Thoracic aorta (tissue), 2 donors: ENCODE measurements at regions not wholly inside any gene's neighbourhood (a gene's known extent, or its start where the extent isn't known, plus 50 kb on each side); places are given as distances from the start of the nearest gene placed in this dataset.

Experiments used
- ATAC-seq: fragments of 150-250 bp; one replicate; pipeline ENCODE4 v1.8.0; 2017; ENCODE audit warnings: low read depth; ENCODE audit not compliant: insufficient number of reproducible peaks, low FRiP score
- DNase-seq: peaks from one replicate; pipeline ENCODE4 v3.0.0-alpha.2; 2020; ENCODE audit warnings: low spot score
- H3K27ac ChIP-seq, 2 donors: fragments of 200-600 bp; sonication (generic); 1 replicate in 1 of 2; 2 replicates in 1 of 2; pipeline ENCODE4 v1.5.1; 2016; ENCODE audit warnings: mild to moderate bottlenecking in 2 of 2, moderate library complexity in 2 of 2
- H3K27me3 ChIP-seq: fragments of 200-600 bp; sonication (generic); replicated peaks from 2 replicates; pipeline ENCODE4 v1.6.0; 2016; ENCODE audit warnings: mild to moderate bottlenecking; ENCODE audit not compliant: insufficient read depth
- H3K36me3 ChIP-seq: fragments of 200-600 bp; sonication (generic); one replicate; pipeline ENCODE4 v1.5.1; 2016
- H3K4me1 ChIP-seq, 2 donors: fragments of 200-600 bp; sonication (generic); 1 replicate in 1 of 2; 2 replicates in 1 of 2; pipeline versions ENCODE4 v1.5.1 to v1.6.0; 2016; ENCODE audit warnings: low read depth in 2 of 2, mild to moderate bottlenecking in 1 of 2; ENCODE audit not compliant: control insufficient read depth in 1 of 2
- H3K4me3 ChIP-seq: fragments of 200-600 bp; sonication (generic); 2 replicates; pipeline ENCODE4 v1.5.1; 2016; ENCODE audit warnings: mild to moderate bottlenecking
- H3K9me3 ChIP-seq: fragments of 200-600 bp; sonication (generic); 2 replicates; pipeline ENCODE4 v1.5.1; 2016
- TF ChIP-seq, protein P1 (sequence below): fragments of 200-600 bp; sonication (generic); IDR thresholded peaks from one replicate; pipeline ENCODE4 v1.5.1; 2019; ENCODE audit warnings: antibody characterized with exemption

DNA sequence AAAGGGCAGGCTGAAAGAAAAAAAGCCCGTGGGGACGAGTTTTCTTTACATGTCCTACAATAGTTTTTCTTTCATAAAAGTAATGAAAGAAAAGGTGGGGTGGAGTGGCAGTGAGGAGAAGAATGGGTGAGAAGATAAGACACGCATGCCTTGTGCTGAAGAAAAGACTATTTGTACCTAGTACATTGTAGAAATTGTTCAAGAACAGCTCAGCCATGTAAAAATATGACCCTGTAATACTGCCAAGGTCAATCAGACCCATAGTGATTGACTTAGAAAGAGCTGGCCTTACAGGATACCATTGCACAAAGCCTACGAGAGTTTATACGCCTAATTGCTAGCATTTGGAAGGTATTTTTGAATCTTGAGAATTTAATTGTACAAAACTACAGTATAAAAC lies 126.0 kb upstream of the NRIP1 start:
- H3K27ac ChIP-seq: no peak overlapping the region
- DNase-seq: no peak
- TF ChIP-seq, protein P1, sequence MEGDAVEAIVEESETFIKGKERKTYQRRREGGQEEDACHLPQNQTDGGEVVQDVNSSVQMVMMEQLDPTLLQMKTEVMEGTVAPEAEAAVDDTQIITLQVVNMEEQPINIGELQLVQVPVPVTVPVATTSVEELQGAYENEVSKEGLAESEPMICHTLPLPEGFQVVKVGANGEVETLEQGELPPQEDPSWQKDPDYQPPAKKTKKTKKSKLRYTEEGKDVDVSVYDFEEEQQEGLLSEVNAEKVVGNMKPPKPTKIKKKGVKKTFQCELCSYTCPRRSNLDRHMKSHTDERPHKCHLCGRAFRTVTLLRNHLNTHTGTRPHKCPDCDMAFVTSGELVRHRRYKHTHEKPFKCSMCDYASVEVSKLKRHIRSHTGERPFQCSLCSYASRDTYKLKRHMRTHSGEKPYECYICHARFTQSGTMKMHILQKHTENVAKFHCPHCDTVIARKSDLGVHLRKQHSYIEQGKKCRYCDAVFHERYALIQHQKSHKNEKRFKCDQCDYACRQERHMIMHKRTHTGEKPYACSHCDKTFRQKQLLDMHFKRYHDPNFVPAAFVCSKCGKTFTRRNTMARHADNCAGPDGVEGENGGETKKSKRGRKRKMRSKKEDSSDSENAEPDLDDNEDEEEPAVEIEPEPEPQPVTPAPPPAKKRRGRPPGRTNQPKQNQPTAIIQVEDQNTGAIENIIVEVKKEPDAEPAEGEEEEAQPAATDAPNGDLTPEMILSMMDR: no peak

DNA sequence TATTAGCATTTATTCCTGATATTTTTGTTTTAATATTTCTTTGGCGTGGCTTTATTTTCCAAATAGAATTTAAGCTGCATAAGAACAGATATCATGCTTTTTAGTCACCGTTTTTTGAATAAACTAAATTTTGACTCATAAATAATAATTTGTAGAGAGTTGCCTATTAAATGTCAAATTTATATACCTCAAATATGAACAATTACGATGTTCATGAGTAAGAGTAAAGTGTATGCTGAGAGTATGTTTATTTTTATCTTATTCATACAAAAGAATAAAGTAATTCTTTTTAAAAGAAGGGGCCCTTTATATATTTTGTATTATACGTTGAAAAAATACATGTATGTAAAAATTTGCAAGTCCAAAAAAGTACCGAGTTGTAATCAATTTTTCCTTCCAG lies 126.5 kb upstream of the NRIP1 start:
- TF ChIP-seq, protein P1: no peak
- no peaks in the 10 kb centered on the region for H3K4me1 ChIP-seq
- H3K27me3 ChIP-seq: no peaks in the 10 kb centered on the region
- H3K36me3 ChIP-seq: no peaks in the 10 kb centered on the region
- DNase-seq (no peak), ATAC-seq (no peak)
- H3K27ac ChIP-seq: no peak overlapping the region
- no peak overlapping the region for H3K4me3 ChIP-seq
- H3K9me3 ChIP-seq: no peaks in the 10 kb centered on the region

More for the DNA sequence above, 126.0 kb upstream of the NRIP1 start:
- Histone ChIP-seq H3K9me3 (no peaks in the 10 kb centered on the region), H3K27me3 (no peaks in the 10 kb centered on the region), H3K36me3 (no peaks in the 10 kb centered on the region), H3K4me3 (no peak overlapping the region), H3K4me1 (no peaks in the 10 kb centered on the region)
- ATAC-seq: no peak

DNA sequence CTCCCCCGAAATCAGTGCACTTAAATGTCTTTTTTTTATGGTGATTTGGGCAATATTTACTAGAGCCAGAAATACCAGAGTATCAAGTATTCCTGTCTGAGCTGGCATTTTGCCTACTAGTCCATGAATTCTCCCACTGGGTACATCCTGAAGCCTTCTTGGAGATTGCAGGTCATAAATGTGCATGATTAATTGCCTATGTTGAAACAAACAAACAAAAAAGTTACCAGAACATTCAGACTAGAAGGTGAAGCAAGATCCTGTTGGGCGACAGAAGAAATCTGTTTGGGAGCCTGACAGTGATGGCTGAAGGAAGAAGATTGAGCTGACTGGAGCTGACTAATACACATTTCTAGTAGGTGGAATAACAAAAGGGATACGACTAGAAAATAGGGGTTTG lies 127.4 kb upstream of the NRIP1 start:
- H3K36me3 ChIP-seq: no peaks in the 10 kb centered on the region
- ATAC-seq (no peak), DNase-seq (no peak)
- TF ChIP-seq, protein P1: no peak
- no peaks in the 10 kb centered on the region for H3K9me3 ChIP-seq
- H3K27me3 ChIP-seq: no peaks in the 10 kb centered on the region
- H3K4me1 ChIP-seq: no peaks in the 10 kb centered on the region
- no peak overlapping the region for H3K4me3 ChIP-seq
- no peak overlapping the region for H3K27ac ChIP-seq

DNA sequence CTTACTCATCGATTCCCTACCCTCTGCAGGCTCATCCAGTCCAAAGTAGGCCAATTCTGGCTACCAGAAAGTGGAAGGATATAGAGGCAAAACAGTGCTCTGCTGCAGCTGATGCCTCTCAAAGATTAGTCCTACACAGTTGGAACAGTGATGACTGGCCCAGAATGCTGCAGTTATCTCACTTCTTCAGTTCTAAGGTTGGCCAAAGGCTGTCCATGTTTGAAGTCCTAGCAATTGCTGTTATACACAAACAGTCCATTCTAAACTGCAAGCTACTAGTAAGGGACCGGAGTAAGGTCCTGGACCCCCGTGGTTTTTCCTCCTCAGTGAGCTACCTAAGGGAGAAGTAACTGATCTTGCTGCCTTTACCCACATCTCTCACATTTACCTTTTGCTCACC lies 129.1 kb upstream of the NRIP1 start:
- no peaks in the 10 kb centered on the region for H3K36me3 ChIP-seq
- TF ChIP-seq, protein P1: no peak

DNA sequence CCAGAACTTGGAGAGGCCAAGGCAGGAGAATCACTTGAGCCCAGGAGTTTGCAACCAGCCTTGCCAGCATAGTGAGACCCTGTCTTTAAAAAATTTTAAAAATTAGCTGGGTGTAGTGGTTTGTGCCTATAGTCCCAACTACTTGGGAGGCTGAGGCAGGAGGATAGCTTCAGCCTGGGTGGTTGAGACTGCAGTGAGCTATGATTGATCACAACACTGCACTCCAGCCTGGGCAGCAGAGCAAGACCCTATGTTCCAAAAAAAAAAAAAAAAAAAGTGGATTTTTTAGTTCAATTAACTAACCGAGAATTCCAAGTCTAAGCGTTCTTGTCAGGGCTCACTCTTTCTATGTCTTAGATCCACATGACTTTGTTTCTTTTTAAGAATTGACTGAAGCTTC lies 130.3 kb upstream of the NRIP1 start:
- Histone ChIP-seq H3K4me3 (no peak overlapping the region), H3K9me3 (no peaks in the 10 kb centered on the region), H3K36me3 (no peaks in the 10 kb centered on the region), H3K27me3 (no peaks in the 10 kb centered on the region), H3K4me1 (no peaks in the 10 kb centered on the region), H3K27ac (no peak overlapping the region)
- DNase-seq (no peak), ATAC-seq (no peak)
- TF ChIP-seq, protein P1: no peak

More for the DNA sequence above, 129.1 kb upstream of the NRIP1 start:
- Histone ChIP-seq H3K27ac (no peak overlapping the region), H3K4me1 (no peaks in the 10 kb centered on the region), H3K4me3 (no peak overlapping the region), H3K27me3 (no peaks in the 10 kb centered on the region), H3K9me3 (no peaks in the 10 kb centered on the region)
- DNase-seq: no peak
- ATAC-seq: no peak
